Right lobe of liver (tissue), 4 donors: ENCODE measurements at regions not wholly inside any gene's neighbourhood (a gene's known extent, or its start where the extent isn't known, plus 50 kb on each side); places are given as distances from the start of the nearest gene placed in this dataset.

Experiments used
- POLR2A ChIP-seq: fragments of 450-650 bp; IDR thresholded peaks from one replicate; pipeline ENCODE4 v1.6.1; 2017; ENCODE audit warnings: antibody characterized with exemption, mild to moderate bottlenecking
- TF ChIP-seq, protein P1 (sequence below), 4 donors: fragments of 200-600 bp in 3 of 4; fragments of 450-650 bp in 1 of 4; IDR thresholded peaks; one replicate each; pipeline versions ENCODE4 v1.5.1 to v1.8.0; 2016 to 2022; ENCODE audit warnings: antibody characterized with exemption in 4 of 4, mild to moderate bottlenecking in 2 of 4
- donor health status: DM: no; HTN: no; CAD: no.
- donor health status: DM: no; HTN: no; CAD: no.
- donor health status: DM: no; HTN: yes; CAD: no.

DNA sequence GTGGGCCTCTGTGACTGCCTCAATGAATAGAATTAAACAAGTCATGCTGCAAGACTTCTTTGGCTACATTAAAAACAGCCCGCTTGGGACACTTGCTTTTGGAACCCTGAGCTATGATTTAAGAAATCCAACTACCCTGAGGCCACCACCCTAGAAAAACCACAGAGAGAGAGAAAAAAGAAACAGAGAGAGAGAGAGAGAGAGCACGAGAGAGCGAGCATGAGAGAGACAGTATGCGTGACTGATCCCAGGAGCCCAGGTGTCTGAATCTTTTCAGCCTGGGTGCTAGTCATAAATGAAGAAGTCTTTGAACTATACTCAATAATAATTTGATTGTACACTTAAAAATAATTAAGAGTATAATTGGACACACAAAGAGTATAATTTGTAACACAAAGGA, 123.1 kb upstream of the FREM1 start:
- TF ChIP-seq, protein P1, sequence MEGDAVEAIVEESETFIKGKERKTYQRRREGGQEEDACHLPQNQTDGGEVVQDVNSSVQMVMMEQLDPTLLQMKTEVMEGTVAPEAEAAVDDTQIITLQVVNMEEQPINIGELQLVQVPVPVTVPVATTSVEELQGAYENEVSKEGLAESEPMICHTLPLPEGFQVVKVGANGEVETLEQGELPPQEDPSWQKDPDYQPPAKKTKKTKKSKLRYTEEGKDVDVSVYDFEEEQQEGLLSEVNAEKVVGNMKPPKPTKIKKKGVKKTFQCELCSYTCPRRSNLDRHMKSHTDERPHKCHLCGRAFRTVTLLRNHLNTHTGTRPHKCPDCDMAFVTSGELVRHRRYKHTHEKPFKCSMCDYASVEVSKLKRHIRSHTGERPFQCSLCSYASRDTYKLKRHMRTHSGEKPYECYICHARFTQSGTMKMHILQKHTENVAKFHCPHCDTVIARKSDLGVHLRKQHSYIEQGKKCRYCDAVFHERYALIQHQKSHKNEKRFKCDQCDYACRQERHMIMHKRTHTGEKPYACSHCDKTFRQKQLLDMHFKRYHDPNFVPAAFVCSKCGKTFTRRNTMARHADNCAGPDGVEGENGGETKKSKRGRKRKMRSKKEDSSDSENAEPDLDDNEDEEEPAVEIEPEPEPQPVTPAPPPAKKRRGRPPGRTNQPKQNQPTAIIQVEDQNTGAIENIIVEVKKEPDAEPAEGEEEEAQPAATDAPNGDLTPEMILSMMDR (IDR thresholded peaks at IDR 0.05): no peak
- TF ChIP-seq POLR2A: no peak
